ENCODE measurements at regions not wholly inside any gene's neighbourhood (a gene's known extent, or its start where the extent isn't known, plus 50 kb on each side); places are given as distances from the start of the nearest gene placed in this dataset.

GRCh38 chr5:17794201-17794600, 159.9 kb downstream of the TAF11L14 start:
- Histone ChIP-seq H3K27me3 (no peaks in the 10 kb centered on the region), H3K4me1 (no peaks in the 10 kb centered on the region), H3K9me3 (no peaks in the 10 kb centered on the region), H3K4me3 (ENCODE audit: low read depth, low read length) (no peak overlapping the region), H3K36me3 (no peaks in the 10 kb centered on the region)
- TF ChIP-seq CTCF (IDR thresholded peaks at IDR 0.05; ENCODE audit: low read depth, low read length), result no peak
- DNase-seq, result no peak

- H3K36me3 ChIP-seq, result no peaks in the 10 kb centered on the region
- H3K4me3 ChIP-seq (ENCODE audit: low read depth, low read length), result no peak overlapping the region
- no peaks in the 10 kb centered on the region for H3K4me1 ChIP-seq
- H3K27me3 ChIP-seq, result no peaks in the 10 kb centered on the region
- no peak for TF ChIP-seq CTCF (IDR thresholded peaks at IDR 0.05; ENCODE audit: low read depth, low read length)
- no peak for DNase-seq
- no peaks in the 10 kb centered on the region for H3K9me3 ChIP-seq
These were observed 160.6 kb downstream of the TAF11L14 start for GRCh38 chr5:17794815-17795214.

- Histone ChIP-seq H3K36me3 (no peaks in the 10 kb centered on the region), H3K9me3 (no peaks in the 10 kb centered on the region), H3K4me3 (ENCODE audit: low read depth, low read length) (no peak overlapping the region), H3K27me3 (no peaks in the 10 kb centered on the region), H3K4me1 (no peaks in the 10 kb centered on the region)
- TF ChIP-seq CTCF (IDR thresholded peaks at IDR 0.05; ENCODE audit: low read depth, low read length), result no peak
- no peak for DNase-seq
These were observed 161.9 kb downstream of the TAF11L14 start for GRCh38 chr5:17796142-17796541.

GRCh38 chr5:17796757-17797396, 162.6 kb downstream of the TAF11L14 start:
- no peaks in the 10 kb centered on the region for H3K9me3 ChIP-seq
- no peaks in the 10 kb centered on the region for H3K36me3 ChIP-seq
- DNase-seq, result no peak
- H3K4me1 ChIP-seq, result no peaks in the 10 kb centered on the region
- H3K27me3 ChIP-seq, result no peaks in the 10 kb centered on the region
- no peak for TF ChIP-seq CTCF (IDR thresholded peaks at IDR 0.05; ENCODE audit: low read depth, low read length)
- no peak overlapping the region for H3K4me3 ChIP-seq (ENCODE audit: low read depth, low read length)

GRCh38 chr5:17799521-17799920, 165.3 kb downstream of the TAF11L14 start:
- Histone ChIP-seq H3K4me3 (ENCODE audit: low read depth, low read length) (no peak overlapping the region), H3K36me3 (no peaks in the 10 kb centered on the region), H3K27me3 (no peaks in the 10 kb centered on the region), H3K9me3 (no peaks in the 10 kb centered on the region), H3K4me1 (no peaks in the 10 kb centered on the region)
- no peak for TF ChIP-seq CTCF (IDR thresholded peaks at IDR 0.05; ENCODE audit: low read depth, low read length)
- DNase-seq, result no peak

GRCh38 chr5:17801595-17801994, 167.3 kb downstream of the TAF11L14 start:
- TF ChIP-seq CTCF (IDR thresholded peaks at IDR 0.05; ENCODE audit: low read depth, low read length), result no peak
- no peaks in the 10 kb centered on the region for H3K27me3 ChIP-seq

More at GRCh38 chr5:17801595-17801994, 167.3 kb downstream of the TAF11L14 start:
- no peaks in the 10 kb centered on the region for H3K36me3 ChIP-seq
- no peak for DNase-seq
- no peaks in the 10 kb centered on the region for H3K9me3 ChIP-seq
- H3K4me1 ChIP-seq, result no peaks in the 10 kb centered on the region
- no peak overlapping the region for H3K4me3 ChIP-seq (ENCODE audit: low read depth, low read length)
